Suprapubic skin (tissue), 3 donors: ENCODE measurements at regions not wholly inside any gene's neighbourhood (a gene's known extent, or its start where the extent isn't known, plus 50 kb on each side); places are given as distances from the start of the nearest gene placed in this dataset.

Experiments
- CTCF ChIP-seq, 2 donors: fragments of 200-600 bp in 1 of 2; fragments of 450-650 bp in 1 of 2; sonication (generic) in 1 of 2; IDR thresholded peaks; one replicate each; pipeline ENCODE4 v1.5.1; 2016 to 2019; ENCODE audit warnings: antibody characterized with exemption in 2 of 2, mild to moderate bottlenecking in 1 of 2, moderate library complexity in 1 of 2
- POLR2A ChIP-seq, 2 donors: fragments of 450-650 bp; IDR thresholded peaks; one replicate each; pipeline ENCODE4 v1.6.1; 2017; ENCODE audit warnings: antibody characterized with exemption in 2 of 2, mild to moderate bottlenecking in 2 of 2, moderate library complexity in 2 of 2

DNA sequence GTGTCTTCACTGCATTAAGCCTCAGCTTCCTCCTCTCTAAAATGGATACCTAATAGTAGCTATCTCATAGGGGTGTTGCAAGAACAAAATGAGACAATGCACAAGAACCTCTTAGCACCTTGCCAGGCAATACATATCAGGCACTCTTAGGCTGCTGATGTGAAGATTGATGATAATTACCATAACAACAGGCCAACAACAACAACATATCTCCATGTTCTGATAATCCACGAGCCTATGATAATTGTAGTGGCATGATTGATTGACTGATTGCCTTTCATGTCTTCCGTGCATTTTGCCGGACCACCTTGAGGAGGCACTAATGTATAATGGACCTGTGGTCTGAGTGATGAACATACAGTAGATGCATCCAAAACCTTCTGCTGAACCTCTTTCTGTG is 50.7 kb upstream of the WSCD2 start:
- TF ChIP-seq POLR2A (IDR thresholded peaks at IDR 0.05) (no peak), CTCF (IDR thresholded peaks at IDR 0.05) (no peak)
